IMR-90 (cell line): ENCODE measurements at regions not wholly inside any gene's neighbourhood (a gene's known extent, or its start where the extent isn't known, plus 50 kb on each side); places are given as distances from the start of the nearest gene placed in this dataset.

Experiments
- ATAC-seq: fragments of 200-7000 bp; cut with Tn5 transposase; 2 replicates; pipeline ENCODE4 v1.9.1; 2020; ENCODE audit warnings: low read depth, mild to moderate bottlenecking, moderate library complexity
- BruUV-seq: library from RNA; stranded (reverse); fragments of 400-500 nt; replicated peaks from 2 replicates; lab custom pipeline; 2021; lab: Mats Ljungman, UMichigan
- CTCF ChIA-PET: fragments of 300-600 bp; formaldehyde crosslinking; extraction: SDS; loops from one replicate; lab custom pipeline; 2021; ENCODE audit warnings: antibody characterized with exemption; lab: Yijun Ruan, JAX
- POLR2A ChIA-PET: fragments of 300-600 bp; sonication (Branson Sonifier 250); formaldehyde crosslinking; loops from one replicate; lab custom pipeline; 2022; ENCODE audit warnings: antibody characterized with exemption; ENCODE audit not compliant: unreplicated experiment; lab: Charles Lee
- DNase-seq: peaks from one replicate; pipeline ENCODE4 v3.0.0; 2013
- H2AFZ ChIP-seq: replicated peaks from 2 replicates; pipeline ENCODE3; 2013; ENCODE audit warnings: low read length, mild to moderate bottlenecking; ENCODE audit not compliant: poor library complexity
- H2AK5ac ChIP-seq: 2 replicates; pipeline ENCODE4 v1.6.1; 2013; ENCODE audit warnings: low read depth, low read length, inconsistent platforms
- H2AK9ac ChIP-seq: replicated peaks from 2 replicates; pipeline ENCODE3; 2013; ENCODE audit warnings: mild to moderate bottlenecking, low read depth, low read length, moderate library complexity; ENCODE audit not compliant: poor library complexity
- H2BK120ac ChIP-seq: 2 replicates; pipeline ENCODE4 v1.6.1; 2013; ENCODE audit warnings: low read depth, low read length, inconsistent platforms
- H2BK15ac ChIP-seq: 3 replicates; pipeline ENCODE4 v1.6.1; 2013; ENCODE audit warnings: low read depth, low read length, inconsistent platforms
- H2BK20ac ChIP-seq: 2 replicates; pipeline ENCODE4 v1.6.1; 2013; ENCODE audit warnings: low read depth, mild to moderate bottlenecking, inconsistent platforms, low read length, moderate library complexity
- H2BK5ac ChIP-seq: 2 replicates; pipeline ENCODE4 v1.6.1; 2013; ENCODE audit warnings: mild to moderate bottlenecking, low read depth, low read length, inconsistent platforms; ENCODE audit not compliant: poor library complexity, severe bottlenecking
- H3K14ac ChIP-seq: replicated peaks from 2 replicates; pipeline ENCODE4 v1.6.1; 2013; ENCODE audit warnings: low read depth, low read length, inconsistent platforms
- H3K18ac ChIP-seq: 2 replicates; pipeline ENCODE4 v1.6.1; 2013; ENCODE audit warnings: low read depth, low read length, control low read depth
- H3K23ac ChIP-seq: 2 replicates; pipeline ENCODE4 v1.6.1; 2013; ENCODE audit warnings: low read depth, low read length, inconsistent platforms
- H3K27ac ChIP-seq: 2 replicates; pipeline ENCODE4 v1.5.1; 2013; ENCODE audit warnings: mild to moderate bottlenecking, control low read depth, low read length; ENCODE audit not compliant: insufficient read depth
- H3K27me3 ChIP-seq: 2 replicates; pipeline ENCODE4 v1.6.1; 2013; ENCODE audit warnings: low read length; ENCODE audit not compliant: control insufficient read depth, insufficient read depth
- H3K36me3 ChIP-seq: 2 replicates; pipeline ENCODE4 v1.6.1; 2013; ENCODE audit warnings: low read length, mixed read lengths; ENCODE audit not compliant: control insufficient read depth, insufficient read depth
- H3K4ac ChIP-seq: 2 replicates; pipeline ENCODE4 v1.6.1; 2013; ENCODE audit warnings: low read depth, low read length, inconsistent platforms
- H3K4me1 ChIP-seq: 2 replicates; pipeline ENCODE4 v1.6.1; 2013; ENCODE audit warnings: low read length, mixed read lengths; ENCODE audit not compliant: control insufficient read depth, insufficient read depth
- H3K4me2 ChIP-seq: 2 replicates; pipeline ENCODE4 v1.6.1; 2013; ENCODE audit warnings: low read depth, mild to moderate bottlenecking, control low read depth, low read length, moderate library complexity
- H3K4me3 ChIP-seq: 2 replicates; pipeline ENCODE4 v1.5.1; 2013; ENCODE audit warnings: low read depth, mild to moderate bottlenecking, control low read depth, low read length, moderate library complexity; ENCODE audit not compliant: insufficient read depth
- H3K56ac ChIP-seq: 2 replicates; pipeline ENCODE4 v1.6.1; 2013; ENCODE audit warnings: low read length, inconsistent platforms; ENCODE audit not compliant: insufficient read depth; ENCODE audit errors: extremely low read depth
- H3K79me1 ChIP-seq, 2 experiments: 2 replicates each; pipeline ENCODE4 v1.6.1; 2013; ENCODE audit warnings: low read length in 2 of 2, inconsistent platforms in 1 of 2, low read depth in 1 of 2
- H3K9ac ChIP-seq: 2 replicates; pipeline ENCODE4 v1.6.1; 2013; ENCODE audit warnings: low read depth, low read length, control low read depth
- H3K9me1 ChIP-seq: 2 replicates; pipeline ENCODE4 v1.6.1; 2013; ENCODE audit warnings: low read length, inconsistent platforms; ENCODE audit not compliant: insufficient read depth
- H3K9me3 ChIP-seq: 2 replicates; pipeline ENCODE4 v1.6.1; 2013; ENCODE audit warnings: low read length; ENCODE audit not compliant: control insufficient read depth, insufficient read depth
- H4K20me1 ChIP-seq: 2 replicates; pipeline ENCODE4 v1.6.1; 2013; ENCODE audit warnings: low read length, inconsistent platforms; ENCODE audit not compliant: insufficient read depth
- H4K5ac ChIP-seq: 2 replicates; pipeline ENCODE4 v1.6.1; 2013; ENCODE audit warnings: mild to moderate bottlenecking, low read depth, low read length, control low read depth
- H4K8ac ChIP-seq, 2 experiments: 2 replicates each; pipeline ENCODE4 v1.6.1; 2013; ENCODE audit warnings: low read depth in 2 of 2, low read length in 2 of 2, control low read depth in 1 of 2, inconsistent platforms in 1 of 2
- H4K91ac ChIP-seq: 2 replicates; pipeline ENCODE4 v1.6.1; 2013; ENCODE audit warnings: low read depth, low read length, inconsistent platforms; ENCODE audit not compliant: insufficient read depth
- BHLHE40 ChIP-seq: fragments of 150-350 bp; IDR thresholded peaks from 2 replicates; pipeline ENCODE4 v1.6.1; 2016; ENCODE audit warnings: mild to moderate bottlenecking, low read depth, low read length
- CEBPB ChIP-seq: IDR thresholded peaks from 2 replicates; pipeline ENCODE4 v1.6.1; 2012; ENCODE audit warnings: low read depth, low read length, improper control_type of control experiment
- CHD1 ChIP-seq: IDR thresholded peaks from 2 replicates; pipeline ENCODE4 v1.6.1; 2012; ENCODE audit warnings: low read depth, low read length, improper control_type of control experiment
- FOS ChIP-seq: fragments of 150-350 bp; IDR thresholded peaks from 2 replicates; pipeline ENCODE4 v1.6.1; 2016; ENCODE audit warnings: low read depth, low read length
- MAFK ChIP-seq: IDR thresholded peaks from 2 replicates; pipeline ENCODE4 v1.6.1; 2012; ENCODE audit warnings: low read depth, low read length, improper control_type of control experiment
- MAZ ChIP-seq: IDR thresholded peaks from 2 replicates; pipeline ENCODE4 v1.6.1; 2012; ENCODE audit warnings: low read depth, mild to moderate bottlenecking, low read length, improper control_type of control experiment, moderate library complexity, borderline replicate concordance
- MXI1 ChIP-seq: IDR thresholded peaks from 2 replicates; pipeline ENCODE4 v1.6.1; 2012; ENCODE audit warnings: low read depth, mild to moderate bottlenecking, low read length, moderate library complexity, borderline replicate concordance
- NFE2L2 ChIP-seq: fragments of 150-350 bp; IDR thresholded peaks from 2 replicates; pipeline ENCODE4 v1.6.1; 2016; ENCODE audit warnings: low read depth, mild to moderate bottlenecking, low read length
- POLR2A ChIP-seq: IDR thresholded peaks from 2 replicates; pipeline ENCODE4 v1.6.1; 2012; ENCODE audit warnings: mild to moderate bottlenecking, low read depth, low read length
- RAD21 ChIP-seq: IDR thresholded peaks from 2 replicates; pipeline ENCODE4 v1.6.1; 2012; ENCODE audit warnings: low read length, improper control_type of control experiment
- RCOR1 ChIP-seq: IDR thresholded peaks from 2 replicates; pipeline ENCODE4 v1.6.1; 2012; ENCODE audit warnings: mild to moderate bottlenecking, low read length, improper control_type of control experiment; ENCODE audit not compliant: insufficient replicate concordance
- RFX5 ChIP-seq: IDR thresholded peaks from 2 replicates; pipeline ENCODE4 v1.8.0; 2012; ENCODE audit warnings: low read depth, mild to moderate bottlenecking, low read length, moderate library complexity
- SMC3 ChIP-seq: fragments of 150-350 bp; IDR thresholded peaks from 2 replicates; pipeline ENCODE4 v1.6.1; 2016; ENCODE audit warnings: low read depth, mild to moderate bottlenecking, antibody characterized with exemption, low read length, moderate library complexity
- WGBS, 2 experiments: methylation state at CpG; one replicate each; pipeline versions ENCODE4 v1.1.5 to v1.1.7; 2013; ENCODE audit warnings: missing lambda C conversion rate in 2 of 2; ENCODE audit not compliant: insufficient read length in 1 of 2; ENCODE audit errors: extremely low coverage in 2 of 2; 5-methylcytosine and 5-hydroxymethylcytosine counted together
- dilution Hi-C: fragments of 300-500 bp; cut with HindIII; formaldehyde crosslinking; loops from one replicate; pipeline ENCODE4 v1.14.3; 2018; ENCODE audit warnings: low sequenced_read_pairs; ENCODE audit not compliant: unreplicated experiment
- in situ Hi-C: fragments of 300-500 bp; cut with MboI; formaldehyde crosslinking; loops from 3 replicates; pipeline ENCODE4 v1.14.3; 2019; ENCODE audit warnings: low sequenced_read_pairs, inconsistent platforms, mixed read lengths
- intact Hi-C: fragments of 100-400 bp; cut with micrococcal nuclease; formaldehyde crosslinking; loops from 2 replicates; pipeline ENCODE4 v1.10.0; 2022
- TF ChIP-seq, protein P1 (sequence below): fragments of 150-350 bp; IDR thresholded peaks from 2 replicates; pipeline ENCODE4 v1.6.1; 2017; ENCODE audit warnings: mild to moderate bottlenecking, antibody characterized with exemption, low read length, low read depth
- TF ChIP-seq, protein P2 (sequence below): fragments of 150-350 bp; IDR thresholded peaks from 2 replicates; pipeline ENCODE4 v1.6.1; 2016; ENCODE audit warnings: low read depth, mild to moderate bottlenecking, low read length, moderate library complexity, borderline replicate concordance

DNA sequence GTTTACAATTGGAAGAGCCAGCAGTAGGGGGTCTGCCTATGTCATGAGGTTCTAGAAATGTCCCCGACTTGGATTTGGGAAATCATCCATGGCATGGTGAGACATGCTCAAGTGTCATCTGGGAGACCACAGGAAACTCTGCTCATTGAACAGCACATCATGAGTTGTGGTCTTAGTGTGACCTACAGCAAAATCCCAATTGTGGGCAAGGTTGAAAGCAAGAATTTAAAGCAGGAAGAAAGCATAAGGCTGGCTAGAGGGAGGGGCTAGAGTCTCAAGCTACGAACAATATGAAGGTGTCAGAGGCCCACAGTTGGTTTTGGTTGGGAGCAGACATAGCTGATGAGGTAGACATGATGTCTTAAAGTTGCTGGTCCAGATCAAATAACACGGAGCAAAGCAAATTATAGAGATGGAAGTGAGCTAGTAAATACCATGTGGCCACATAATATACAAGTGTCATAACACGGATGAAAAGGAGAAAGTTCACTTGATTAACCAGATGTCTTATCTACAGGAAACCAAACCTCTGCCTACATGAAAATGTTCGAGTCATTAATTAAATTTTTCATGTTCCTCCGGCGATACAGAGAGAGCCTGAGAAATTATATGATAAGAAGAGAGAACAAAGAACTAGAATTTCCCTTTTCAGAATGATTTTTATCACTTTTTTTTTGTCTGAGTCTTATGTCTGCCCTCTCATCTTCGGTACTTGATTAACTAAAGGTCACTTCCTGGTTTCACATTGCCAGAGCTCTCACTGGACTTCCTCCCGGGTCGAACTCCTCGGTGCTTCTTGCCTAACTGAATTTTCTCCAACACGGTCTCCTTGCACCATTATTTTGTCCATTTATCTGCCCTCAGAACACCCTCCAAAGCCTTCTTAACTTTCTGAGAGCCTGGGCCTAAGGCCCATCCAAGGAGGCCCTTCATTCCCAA is 67.5 kb upstream of the DUSP10 start:
- Histone ChIP-seq H3K27ac (peak overlapping the region; percentile 12), H3K79me1 (peaks cover 0 to 5% of the 10 kb centered on the region in 2 experiments; a peak in 1 of 4 replicates), H2AK5ac (peak overlapping the region; percentile 65), H3K9me1 (peaks cover 3% of the 10 kb centered on the region), H2AK9ac (peak overlapping the region; percentile 23), H2BK120ac (peak overlapping the region; percentile 99), H3K4ac (peak overlapping the region; percentile 96), H3K4me1 (peaks cover 9% of the 10 kb centered on the region), H3K9me3 (no peaks in the 10 kb centered on the region), H4K5ac (peak overlapping the region; percentile 86), H3K9ac (no peak overlapping the region), H3K56ac (peak overlapping the region; percentile 56), H2BK5ac (peak overlapping the region; percentile 72), H3K18ac (peak overlapping the region; percentile 79), H3K27me3 (no peaks in the 10 kb centered on the region), H4K8ac (peak overlapping the region; percentile 17 to 87), H3K4me3 (no peak overlapping the region), H4K91ac (peak overlapping the region; percentile 88), H3K23ac (peak overlapping the region; percentile 90), H2BK15ac (peak overlapping the region; percentile 90), H3K4me2 (no peak overlapping the region), H4K20me1 (no peaks in the 10 kb centered on the region), H2AFZ (peak overlapping the region; percentile 52), H2BK20ac (peak overlapping the region; percentile 94), H3K36me3 (no peaks in the 10 kb centered on the region), H3K14ac (peak overlapping the region; percentile 70)
- intact Hi-C loops: no loop called here
- no TSS peak for BruUV-seq
- ChIA-PET POLR2A (interaction anchor here (0.6 to 1.1 kb wide), 3 partner anchors 66 to 720 kb away, joined by 3 to 4 read pairs (median 4); no protein-coding TSS in a partner anchor), CTCF (interaction anchor here (1.4 kb wide), 1 partner anchor 11 kb away, joined by 3 read pairs; no protein-coding TSS in a partner anchor)
- in situ Hi-C loops: no loop called here
- 17% methylated on average over 4 of the region's 12 CpGs; no CpG with 5 or more reads in 1 of the 2 experiments for WGBS, 2 experiments
- dilution Hi-C loops: no loop called here
- ATAC-seq (no peak), DNase-seq (peak; percentile 36)
- TF ChIP-seq RAD21 (no peak), CHD1 (no peak), POLR2A (no peak), CEBPB (no peak), MXI1 (no peak), BHLHE40 (no peak), RCOR1 (no peak), MAFK (no peak), SMC3 (no peak), MAZ (no peak), FOS (no peak), NFE2L2 (no peak), RFX5 (no peak)
- TF ChIP-seq, protein P1, sequence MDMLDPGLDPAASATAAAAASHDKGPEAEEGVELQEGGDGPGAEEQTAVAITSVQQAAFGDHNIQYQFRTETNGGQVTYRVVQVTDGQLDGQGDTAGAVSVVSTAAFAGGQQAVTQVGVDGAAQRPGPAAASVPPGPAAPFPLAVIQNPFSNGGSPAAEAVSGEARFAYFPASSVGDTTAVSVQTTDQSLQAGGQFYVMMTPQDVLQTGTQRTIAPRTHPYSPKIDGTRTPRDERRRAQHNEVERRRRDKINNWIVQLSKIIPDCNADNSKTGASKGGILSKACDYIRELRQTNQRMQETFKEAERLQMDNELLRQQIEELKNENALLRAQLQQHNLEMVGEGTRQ: no peak
- TF ChIP-seq, protein P2, sequence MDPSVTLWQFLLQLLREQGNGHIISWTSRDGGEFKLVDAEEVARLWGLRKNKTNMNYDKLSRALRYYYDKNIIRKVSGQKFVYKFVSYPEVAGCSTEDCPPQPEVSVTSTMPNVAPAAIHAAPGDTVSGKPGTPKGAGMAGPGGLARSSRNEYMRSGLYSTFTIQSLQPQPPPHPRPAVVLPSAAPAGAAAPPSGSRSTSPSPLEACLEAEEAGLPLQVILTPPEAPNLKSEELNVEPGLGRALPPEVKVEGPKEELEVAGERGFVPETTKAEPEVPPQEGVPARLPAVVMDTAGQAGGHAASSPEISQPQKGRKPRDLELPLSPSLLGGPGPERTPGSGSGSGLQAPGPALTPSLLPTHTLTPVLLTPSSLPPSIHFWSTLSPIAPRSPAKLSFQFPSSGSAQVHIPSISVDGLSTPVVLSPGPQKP: no peak
